NCI-H2171 treated with DMSO at 0.1 percent for 48 hours (cell line): ENCODE measurements at regions not wholly inside any gene's neighbourhood (a gene's known extent, or its start where the extent isn't known, plus 50 kb on each side); places are given as distances from the start of the nearest gene placed in this dataset.

ENCODE experiments used
- DNase-seq: peaks from one replicate; lab custom pipeline; 2025; lab: John Stamatoyannopoulos, UW

DNA sequence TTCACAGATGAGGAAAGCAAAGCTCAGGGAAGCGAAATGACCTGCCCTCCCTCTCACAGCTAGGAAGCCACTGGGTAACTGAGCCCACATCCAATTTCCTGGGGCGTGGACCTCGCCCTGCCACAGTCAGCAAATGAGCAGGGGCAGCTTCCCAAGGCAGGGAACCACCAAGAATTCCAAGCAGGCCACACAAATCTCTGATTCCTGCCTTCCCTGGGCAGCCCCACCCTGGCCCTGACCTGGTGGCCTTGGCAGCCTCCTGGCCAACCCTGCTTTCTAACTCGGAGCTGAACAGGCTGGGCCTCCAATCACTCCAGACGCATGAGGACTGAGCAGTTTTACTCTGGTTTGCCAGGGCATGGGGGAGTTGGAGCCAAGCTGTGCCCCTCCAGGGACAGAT lies 203.7 kb upstream of the TLE3 start:
- DNase-seq, result no peak

DNA sequence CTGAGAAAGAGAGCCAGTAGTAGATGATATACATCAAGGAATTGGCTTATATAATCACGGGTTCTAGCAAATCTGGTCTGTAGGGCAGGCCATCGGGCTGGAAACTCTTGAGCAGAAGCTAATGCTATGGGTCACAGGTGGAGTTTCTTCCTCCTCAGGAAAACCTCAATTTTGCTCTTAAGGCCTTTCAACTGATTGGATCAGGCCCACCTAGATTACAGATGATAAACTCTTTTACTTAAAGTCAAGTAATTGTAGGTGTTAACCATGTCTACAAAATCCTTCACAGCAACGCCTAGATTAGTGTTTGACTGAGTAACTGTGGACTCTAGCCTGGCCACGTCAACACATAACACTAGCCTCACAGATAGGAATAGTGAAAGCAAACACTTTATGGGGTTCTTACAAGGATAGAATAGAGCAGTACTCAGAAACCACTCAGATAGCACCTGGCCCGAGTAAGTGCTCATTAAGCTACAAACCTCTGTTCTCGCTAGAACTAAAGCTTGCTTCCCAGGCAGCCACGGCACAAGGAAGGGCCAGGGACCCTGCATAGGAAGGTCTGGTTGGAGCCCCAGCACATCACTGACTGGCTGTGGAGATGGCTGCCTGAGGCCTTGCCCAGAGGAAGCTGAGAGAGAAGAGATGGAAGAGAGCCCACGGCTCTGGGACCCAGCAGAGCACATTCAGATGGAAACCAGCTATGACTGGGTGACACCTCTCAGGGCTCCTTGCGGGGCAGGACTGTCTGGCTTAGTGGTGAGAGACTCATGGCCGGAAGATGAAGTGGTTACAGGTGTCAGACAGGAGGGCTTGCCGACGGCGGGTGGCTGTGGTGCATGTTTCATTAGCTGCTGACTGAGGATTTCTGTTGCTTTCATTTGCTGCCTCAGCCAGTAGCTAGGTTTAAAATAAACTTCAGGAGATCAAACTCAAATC lies 202.5 kb upstream of the TLE3 start:
- DNase-seq, result no peak

DNA sequence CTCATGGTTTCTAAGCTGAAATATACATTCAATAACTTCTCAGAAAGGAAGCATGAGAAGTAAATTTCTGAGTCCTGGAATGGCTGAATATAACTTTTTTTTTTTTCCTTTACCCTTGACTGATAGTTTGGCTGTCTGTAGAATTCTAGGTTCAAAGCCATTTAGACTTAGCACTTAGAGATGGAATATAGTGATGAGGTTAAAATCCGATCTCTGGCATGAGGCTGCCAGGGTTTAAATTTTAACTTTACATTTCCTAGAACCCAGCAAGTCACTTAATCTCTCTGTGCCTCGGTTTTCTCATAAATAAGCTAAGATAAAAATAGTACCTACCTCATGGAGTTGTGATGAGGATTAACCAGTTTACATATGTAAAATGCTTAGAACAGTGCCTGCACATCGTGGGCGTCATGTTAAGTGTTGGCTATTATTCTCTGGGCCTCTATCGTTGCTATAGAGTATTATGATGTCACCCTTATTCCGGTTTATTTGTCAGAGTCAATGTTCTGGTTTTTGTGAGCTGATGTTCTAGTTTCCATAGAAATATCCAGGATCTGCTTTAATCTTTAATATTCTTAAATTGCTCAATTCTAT lies 199.8 kb upstream of the TLE3 start:
- DNase-seq, result no peak

DNA sequence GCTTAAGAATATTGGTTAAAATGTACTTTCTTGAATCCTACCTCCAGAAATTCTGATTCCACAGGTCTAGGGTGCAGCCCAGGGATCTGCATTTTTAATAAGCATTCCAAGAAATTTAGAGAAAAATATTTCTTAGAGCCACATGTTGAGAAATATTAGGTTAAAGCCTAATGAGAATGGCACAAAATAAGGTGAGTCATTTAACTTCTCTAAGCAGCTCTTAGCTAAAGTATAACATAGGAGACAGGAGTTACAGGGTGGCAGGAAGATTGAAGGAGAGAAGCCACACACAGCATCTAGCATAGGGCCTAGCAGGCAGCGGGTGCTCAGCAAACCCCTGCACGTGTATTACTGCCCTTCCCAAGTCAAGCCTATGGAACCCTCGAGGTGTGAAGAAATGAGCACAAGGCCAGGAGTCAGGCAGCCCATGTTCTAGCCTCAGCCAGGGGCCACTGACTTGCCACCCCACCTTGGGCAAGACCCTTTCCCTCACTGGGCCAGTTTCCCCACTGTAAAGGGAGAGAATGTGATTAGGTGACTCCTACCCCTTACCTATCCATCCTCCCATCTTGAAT lies 197.1 kb upstream of the TLE3 start:
- no peak for DNase-seq

DNA sequence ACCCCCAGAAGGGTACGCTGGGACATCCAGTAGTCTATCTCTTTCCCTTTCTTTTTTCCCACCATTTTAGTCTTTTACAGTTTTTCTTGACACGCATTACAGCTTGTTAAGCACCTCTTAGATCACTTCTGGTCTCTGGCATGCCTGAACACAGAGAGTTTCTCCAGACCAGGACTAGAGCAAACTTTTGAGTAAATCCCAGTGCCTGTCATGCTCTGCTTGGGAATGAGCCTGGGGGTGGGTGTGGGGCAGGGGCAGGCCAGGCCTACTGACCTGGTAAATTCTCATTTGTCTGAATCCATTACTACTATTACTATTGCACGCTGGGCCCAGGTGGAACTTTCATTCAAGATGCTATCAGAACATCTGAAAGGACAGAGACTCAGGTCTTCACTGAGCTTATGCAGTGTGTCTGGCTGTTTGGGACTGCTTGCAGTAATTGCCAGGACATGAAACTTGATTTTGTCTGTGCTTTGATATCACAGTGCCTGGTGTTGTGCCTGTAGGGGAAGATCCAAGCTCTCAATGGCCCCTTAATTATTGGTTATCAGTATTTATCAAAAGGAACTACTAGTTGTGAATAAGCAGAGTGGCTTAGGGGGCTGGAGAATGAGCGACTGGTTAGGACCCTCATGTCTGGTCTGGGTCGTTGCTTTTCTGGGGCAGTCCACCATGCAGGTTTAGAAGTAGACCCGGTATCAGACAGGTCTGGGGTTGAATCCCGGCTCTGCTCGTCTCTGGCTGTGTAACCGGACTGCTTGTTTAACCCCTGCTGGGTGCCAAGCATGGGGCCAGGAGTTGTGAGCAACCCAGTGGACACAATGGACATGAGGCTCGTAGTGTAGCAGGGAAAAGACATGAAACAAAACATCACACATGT lies 196.1 kb upstream of the TLE3 start:
- DNase-seq, result no peak

DNA sequence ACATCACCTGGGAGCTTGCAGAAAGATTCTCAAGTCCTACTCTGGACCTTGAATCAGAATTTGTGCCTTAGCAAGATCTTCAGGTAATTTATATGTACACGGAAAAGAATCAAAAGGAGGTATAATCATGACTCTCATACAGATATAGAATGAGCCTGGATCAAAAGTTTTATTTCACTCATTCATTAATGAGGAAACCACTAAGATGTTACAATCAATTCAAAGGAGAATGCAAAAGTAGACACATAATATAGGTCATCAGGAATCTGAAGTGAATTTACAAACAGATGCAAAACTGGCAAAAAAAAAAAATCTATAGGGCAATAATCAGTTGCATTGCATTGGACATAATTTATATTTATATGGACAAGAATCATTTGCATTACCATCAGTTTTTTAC lies 195.4 kb upstream of the TLE3 start:
- no peak for DNase-seq

DNA sequence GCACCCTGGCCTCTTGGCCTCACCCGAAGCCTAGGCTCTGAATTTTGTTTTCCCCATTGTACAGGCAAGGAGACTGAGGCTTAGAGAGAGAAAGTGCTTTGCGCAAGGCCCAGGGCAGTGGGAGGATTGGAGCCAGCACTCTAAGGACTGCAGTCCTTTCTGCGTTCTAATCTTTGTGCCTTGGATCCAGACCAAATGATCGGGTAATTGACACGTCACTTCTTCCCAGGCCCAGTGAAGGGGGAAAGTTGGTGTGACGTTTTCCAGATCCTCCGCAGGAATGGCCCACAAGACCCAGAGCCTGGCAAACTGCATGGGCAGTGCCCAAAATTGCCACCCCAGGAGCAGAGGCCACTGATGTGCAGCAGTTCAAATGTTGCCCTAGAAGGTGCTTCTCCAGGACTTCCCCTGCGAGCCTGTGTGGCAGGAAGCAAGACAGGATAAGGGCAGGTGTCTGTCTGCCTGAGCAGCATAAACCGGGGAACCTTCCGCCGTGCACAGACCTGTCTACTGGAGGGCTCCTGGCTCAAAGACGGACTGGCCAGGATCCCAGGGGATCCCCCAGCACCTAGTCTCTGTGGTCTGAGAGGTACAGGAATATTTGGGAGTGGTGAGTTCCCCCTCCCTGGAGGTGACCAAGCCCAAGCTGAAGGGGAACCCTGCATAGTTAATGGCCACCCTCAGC lies 194.5 kb upstream of the TLE3 start:
- DNase-seq, result no peak

DNA sequence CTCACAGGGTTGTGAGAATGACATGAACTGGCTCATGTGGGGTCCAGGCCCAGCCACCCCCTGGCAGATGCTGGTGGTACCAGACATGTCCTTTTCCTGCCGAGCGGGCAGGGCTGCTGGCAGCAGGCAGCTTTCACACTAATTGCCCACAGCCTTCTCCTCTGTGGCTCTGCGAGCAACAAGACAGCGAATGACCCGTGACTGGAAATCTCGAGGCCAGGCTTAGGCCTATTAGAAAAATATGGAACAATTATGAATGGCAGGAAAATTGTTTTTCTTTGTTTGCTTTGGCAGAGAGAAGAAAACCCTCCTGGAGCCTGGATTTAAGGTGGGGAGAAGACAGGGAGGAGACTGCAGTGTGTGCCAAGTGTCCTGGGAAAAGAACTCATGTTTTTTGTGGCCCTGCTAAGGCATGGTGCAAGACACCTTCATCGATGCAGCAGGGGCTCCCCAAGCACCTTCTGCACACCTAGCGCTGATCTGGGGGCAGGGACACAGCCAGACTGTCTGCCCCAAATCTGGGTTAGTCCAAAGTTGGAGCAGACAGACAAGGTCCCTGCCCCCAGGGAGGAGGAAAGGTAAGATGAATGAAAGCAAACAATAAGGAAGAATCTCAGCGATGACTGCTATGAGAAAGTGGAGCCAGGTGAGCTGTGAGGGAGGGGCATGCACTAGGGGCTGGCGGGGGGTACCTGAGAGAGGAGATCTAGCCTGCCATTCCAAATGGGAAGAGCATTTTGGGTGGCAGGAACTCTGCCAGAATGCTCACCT lies 193.8 kb upstream of the TLE3 start:
- no peak for DNase-seq

DNA sequence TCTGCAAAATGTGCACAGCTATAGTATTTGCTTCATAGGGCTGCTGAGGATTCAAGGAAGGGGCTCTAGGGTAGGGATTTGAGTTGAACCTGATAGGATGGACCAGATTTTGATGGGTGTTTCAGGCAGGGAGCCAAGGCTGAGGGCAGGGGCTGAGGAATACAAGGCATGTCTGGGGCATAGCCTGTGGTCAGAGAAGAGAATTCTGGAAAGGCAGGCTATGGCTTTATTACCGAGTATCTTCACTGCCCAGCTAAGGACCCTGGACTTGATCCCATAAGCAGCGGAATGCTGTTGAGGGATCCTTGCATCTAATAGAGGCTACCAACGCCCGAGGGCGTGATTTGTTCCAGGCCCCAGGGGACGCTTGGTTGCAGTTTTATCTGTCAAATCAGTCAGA lies 193.0 kb upstream of the TLE3 start:
- no peak for DNase-seq

DNA sequence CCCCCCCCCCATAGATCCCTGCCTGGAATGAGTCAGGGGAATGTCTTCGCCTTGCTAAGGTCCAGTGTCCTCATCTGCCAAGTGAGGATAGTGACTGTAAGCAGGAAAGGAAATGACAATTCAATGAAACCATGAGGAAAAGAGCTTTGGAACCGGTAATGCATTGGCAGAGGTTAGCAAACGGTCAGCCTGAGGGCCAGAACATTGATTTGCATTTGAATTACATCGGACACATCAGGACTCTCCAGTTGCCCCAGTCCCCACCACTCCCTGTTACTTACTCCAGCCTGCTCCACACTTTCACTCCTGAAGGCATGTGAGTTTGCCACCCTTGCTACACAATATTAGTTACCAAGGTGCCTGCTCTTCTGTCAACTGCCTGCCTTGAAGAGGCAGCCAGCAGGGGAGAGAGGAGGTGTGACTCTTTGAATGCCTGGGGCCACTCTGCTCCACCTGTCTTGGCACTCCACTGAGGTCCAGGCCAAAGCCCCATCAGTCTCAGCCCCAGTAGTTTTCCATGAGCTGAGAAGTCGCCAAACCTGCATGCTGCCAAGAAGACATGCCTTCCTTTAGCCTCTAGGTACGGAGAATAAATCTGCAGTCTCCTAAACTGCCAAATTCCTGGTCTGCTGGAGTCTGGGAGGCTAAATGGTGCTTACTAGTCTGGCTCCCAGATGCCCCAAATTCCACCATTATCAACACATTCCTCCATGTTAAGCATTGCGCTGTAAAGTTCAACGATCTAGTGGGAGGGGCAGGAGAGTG lies 191.7 kb upstream of the TLE3 start:
- DNase-seq, result no peak

DNA sequence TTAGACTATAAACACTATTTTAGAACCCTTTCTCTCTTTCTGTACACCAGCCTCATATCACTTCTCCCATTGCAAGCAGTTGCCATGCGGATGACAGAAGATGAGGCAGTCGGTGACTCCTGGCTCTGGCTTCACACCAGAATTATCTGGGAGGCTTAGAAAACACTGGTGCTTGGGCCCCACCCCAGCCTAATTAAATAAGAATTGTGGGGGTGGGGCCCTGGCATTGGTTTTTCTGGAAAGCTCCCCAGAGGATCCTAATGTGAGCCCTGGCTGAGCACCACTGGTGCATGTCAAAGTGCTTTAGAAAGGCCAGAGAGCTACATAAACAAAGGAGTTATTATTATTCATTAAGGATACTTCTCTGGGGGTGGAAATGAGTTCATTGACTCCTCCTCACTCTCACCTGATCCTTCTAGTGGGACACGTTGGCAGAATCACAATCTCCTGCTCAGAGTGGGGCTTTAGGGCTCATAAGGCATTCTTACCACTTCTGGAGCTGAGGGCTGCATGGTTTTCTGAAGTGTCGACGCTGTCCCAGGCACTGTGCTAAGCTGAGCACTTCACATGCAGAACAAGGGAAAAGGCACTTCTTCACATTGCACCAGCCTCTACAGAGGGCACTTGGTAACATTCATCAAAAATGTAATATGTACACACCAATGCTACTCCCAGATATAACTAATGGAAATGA lies 188.5 kb upstream of the TLE3 start:
- DNase-seq, result peak; percentile 27

DNA sequence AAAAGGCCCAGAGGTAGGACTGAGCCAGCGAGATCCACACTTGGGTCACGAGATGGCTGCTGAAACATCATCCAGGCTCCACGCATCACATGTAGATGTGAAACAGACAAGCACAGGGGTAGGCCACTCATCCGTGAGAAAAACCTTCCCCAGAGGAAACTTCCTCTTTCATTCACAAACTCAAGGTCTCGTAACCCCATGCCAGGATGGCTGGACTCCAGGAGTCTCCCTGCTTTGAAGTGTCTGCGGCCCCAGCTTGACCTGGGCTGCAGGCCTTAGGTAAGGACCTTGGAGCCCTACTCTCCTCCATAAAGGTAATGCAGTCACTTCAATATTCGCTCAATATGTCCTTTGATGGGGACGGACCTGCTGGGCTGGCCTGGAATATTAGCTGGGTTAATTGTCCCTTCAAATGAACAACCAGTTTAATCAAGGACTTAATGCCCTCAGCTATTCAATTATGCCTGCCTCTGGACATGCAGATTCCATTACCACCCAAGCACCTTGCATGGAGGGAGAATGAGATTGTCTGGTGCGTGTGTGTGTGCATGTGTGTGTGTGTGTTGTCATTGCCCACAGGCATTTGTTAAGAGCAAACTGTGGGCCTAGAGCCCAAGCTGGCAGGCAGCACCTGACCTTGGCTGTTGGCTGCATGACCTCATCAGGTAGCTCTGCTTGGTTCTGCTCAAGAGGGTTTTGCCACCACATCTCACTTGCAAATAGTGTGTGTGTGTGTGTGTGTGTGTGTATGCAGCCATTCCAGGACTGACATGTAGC lies 186.9 kb upstream of the TLE3 start:
- no peak for DNase-seq

DNA sequence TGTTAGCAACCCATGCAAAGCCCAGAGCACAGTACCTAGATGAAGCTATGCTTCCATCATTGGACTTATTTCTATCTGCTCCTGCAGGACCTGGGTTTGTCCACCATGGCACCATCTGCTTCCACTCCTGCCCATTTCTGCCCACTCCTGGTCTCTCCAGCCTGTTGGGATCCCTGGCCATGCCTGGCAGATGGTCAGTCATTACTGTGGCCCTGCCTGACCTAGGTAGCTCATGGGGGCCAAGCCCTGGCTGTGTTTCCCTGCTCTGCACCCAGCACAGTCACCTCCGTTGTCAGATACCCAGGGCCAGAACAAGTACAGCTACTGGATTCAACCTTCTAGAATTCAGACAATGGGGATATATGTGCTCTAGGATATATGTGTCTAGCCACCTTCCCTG lies 185.8 kb upstream of the TLE3 start:
- DNase-seq, result no peak

DNA sequence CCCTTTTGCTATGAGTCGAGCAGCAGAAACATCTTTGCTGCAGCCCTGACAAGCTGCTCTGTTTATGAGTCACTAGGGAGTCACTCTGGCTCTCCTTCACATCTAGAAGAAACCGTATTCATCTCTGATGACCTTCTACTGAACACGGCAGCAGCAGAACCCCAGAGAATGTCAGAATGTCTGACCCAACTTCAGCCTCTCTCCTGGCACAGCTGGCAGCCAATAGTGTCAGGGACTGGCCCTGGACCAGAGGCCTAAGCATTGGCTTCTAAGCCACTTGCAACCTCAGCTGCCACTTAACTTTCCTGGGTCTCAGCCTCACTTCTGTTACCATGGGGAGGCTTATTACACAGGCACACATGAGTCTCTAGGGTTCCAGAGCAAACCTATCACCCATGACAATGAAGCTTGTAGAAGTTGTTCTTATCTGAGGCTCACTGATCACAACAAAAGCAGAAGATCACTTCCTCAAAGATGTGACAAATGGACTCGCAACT lies 184.1 kb upstream of the TLE3 start:
- peak; percentile 26 for DNase-seq

DNA sequence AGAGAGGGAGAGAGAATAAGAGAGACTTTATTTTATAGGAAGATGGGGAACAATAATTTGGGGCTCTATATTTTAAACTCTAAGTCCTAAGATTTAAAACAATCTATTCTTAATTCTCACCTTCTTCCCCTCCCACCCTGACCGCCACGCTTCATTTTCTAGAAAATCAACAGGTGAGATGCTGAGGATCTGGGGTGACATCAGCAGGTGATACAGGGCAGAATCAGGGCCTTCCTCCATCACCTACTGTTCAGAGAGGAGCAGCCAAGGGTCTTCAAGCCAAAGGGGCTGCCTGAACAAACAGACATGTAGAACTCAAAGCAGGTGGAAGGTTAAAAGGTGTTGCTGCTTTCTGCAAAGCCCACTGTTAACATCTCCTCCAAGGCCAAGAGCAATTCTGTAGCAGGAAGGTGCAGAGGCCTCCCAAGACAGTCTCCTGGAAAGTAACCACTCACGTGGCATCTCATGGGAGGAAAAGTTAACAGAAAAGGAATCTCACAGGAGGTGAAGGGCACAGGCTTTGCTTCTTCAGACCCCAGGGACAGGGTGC lies 183.6 kb upstream of the TLE3 start:
- no peak for DNase-seq

DNA sequence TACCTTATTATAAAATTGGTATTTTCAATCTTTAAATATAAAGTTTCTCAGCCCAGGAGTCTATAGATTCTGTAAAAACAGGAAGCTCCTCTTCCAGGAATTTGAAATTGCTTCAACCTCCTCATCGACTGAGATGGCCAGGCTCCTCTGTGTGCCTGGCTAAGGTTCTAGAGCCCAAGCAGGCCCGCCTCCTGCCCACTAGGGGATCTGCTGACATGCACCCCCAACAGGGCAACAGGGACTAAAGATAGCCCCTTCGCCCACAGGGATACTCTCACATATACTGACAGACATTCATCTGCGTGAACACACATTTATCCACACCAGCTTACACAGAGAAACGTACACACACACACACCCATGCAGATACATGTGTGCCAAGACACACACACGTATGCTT lies 183.1 kb upstream of the TLE3 start:
- no peak for DNase-seq

DNA sequence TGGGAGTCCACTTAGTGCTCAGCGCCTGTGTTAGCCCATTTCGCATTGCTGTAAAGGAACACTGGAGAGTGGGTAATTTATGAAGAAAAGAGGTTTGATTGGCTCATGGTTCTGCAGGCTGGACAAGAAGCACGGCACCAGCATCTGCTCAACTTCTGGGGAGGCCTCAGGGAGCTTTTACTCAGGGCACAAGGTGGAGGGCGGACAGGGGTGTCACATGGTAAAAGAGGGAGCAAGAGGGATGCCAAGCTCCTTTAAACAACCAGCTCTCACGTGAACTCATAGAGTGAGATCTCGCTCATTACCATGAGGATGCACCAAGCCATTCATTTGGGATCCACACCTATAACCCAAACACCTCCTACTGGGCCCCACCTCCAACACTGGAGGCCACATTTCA lies 181.4 kb upstream of the TLE3 start:
- no peak for DNase-seq

DNA sequence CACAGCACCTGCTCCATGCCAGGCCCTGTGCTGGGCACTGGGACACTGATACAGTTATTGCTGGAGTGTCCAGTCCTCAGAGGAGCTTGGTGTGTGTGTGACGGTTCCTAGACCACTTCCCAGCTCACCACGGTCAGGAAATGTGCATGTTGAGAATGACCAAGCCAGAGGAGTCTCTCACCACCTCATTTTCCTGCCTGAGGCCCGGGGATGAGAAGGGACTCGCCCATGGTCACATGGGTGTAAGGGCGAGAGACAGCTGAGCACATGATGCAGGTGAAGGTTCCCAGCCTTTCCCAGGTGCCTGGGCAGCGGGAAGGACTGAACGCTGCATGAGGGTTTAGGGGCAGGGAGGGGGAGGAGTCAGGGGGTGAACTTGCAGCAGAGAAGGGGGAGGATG lies 180.9 kb upstream of the TLE3 start:
- no peak for DNase-seq
